ENCODE measurements at regions not wholly inside any gene's neighbourhood (a gene's known extent, or its start where the extent isn't known, plus 50 kb on each side); places are given as distances from the start of the nearest gene placed in this dataset.

- TF ChIP-seq CTCF (IDR thresholded peaks at IDR 0.05; ENCODE audit: control extremely low read depth, extremely low read depth, low read depth, missing control alignments) = no peak
- POLR2A ChIA-PET = no interaction called here
- CTCF ChIA-PET = no interaction called here
- DNase-seq (ENCODE audit: extremely low spot score) = no peak
These were observed 72.6 kb upstream of the MC2R start for GRCh38 chr18:13987956-13988355.

GRCh38 chr18:13984080-13984479, 68.7 kb upstream of the MC2R start:
- CTCF ChIA-PET = no interaction called here
- POLR2A ChIA-PET = no interaction called here
- no peak for DNase-seq (ENCODE audit: extremely low spot score)
- no peak for TF ChIP-seq CTCF (IDR thresholded peaks at IDR 0.05; ENCODE audit: control extremely low read depth, extremely low read depth, low read depth, missing control alignments)

GRCh38 chr18:13983506-13983905, 68.2 kb upstream of the MC2R start:
- CTCF ChIA-PET = no interaction called here

GRCh38 chr18:13982126-13982525, 66.8 kb upstream of the MC2R start:
- ChIA-PET POLR2A (no interaction called here), CTCF (interaction anchor here (0.9 kb wide), 1 partner anchor 28 kb away, joined by 3 read pairs; no protein-coding TSS in a partner anchor)
- no peak for TF ChIP-seq CTCF (IDR thresholded peaks at IDR 0.05; ENCODE audit: control extremely low read depth, extremely low read depth, low read depth, missing control alignments)
- no peak for DNase-seq (ENCODE audit: extremely low spot score)

More at GRCh38 chr18:13983506-13983905, 68.2 kb upstream of the MC2R start:
- POLR2A ChIA-PET = no interaction called here
- no peak for TF ChIP-seq CTCF (IDR thresholded peaks at IDR 0.05; ENCODE audit: control extremely low read depth, extremely low read depth, low read depth, missing control alignments)
- DNase-seq (ENCODE audit: extremely low spot score) = no peak

GRCh38 chr18:13973061-13973575, 57.8 kb upstream of the MC2R start:
- no peak for TF ChIP-seq CTCF (IDR thresholded peaks at IDR 0.05; ENCODE audit: control extremely low read depth, extremely low read depth, low read depth, missing control alignments)
- DNase-seq (ENCODE audit: extremely low spot score) = no peak
- CTCF ChIA-PET = interaction anchor here (1.6 kb wide), 1 partner anchor 160 kb away, joined by 4 read pairs; no protein-coding TSS in a partner anchor
- POLR2A ChIA-PET = no interaction called here
